OCI-LY7 (cell line): ENCODE measurements at regions not wholly inside any gene's neighbourhood (a gene's known extent, or its start where the extent isn't known, plus 50 kb on each side); places are given as distances from the start of the nearest gene placed in this dataset.

Source experiments
- BruUV-seq: library from RNA; stranded (reverse); fragments of 400-500 nt; replicated peaks from 2 replicates; lab custom pipeline; 2021; lab: Mats Ljungman, UMichigan
- CTCF ChIA-PET: fragments of 300-600 bp; sonication (Branson Sonifier 250); formaldehyde crosslinking; loops from one replicate; lab custom pipeline; 2022; ENCODE audit warnings: antibody characterized with exemption; ENCODE audit not compliant: unreplicated experiment; lab: Charles Lee
- POLR2A ChIA-PET: fragments of 300-600 bp; sonication (Branson Sonifier 250); formaldehyde crosslinking; loops from one replicate; lab custom pipeline; 2022; ENCODE audit warnings: antibody characterized with exemption; lab: Charles Lee
- DNase-seq: peaks from one replicate; pipeline ENCODE4 v3.0.0-alpha.2; 2015; ENCODE audit warnings: low spot score
- H2AFZ ChIP-seq: fragments of 200-600 bp; sonication (generic), shearing (Covaris generic); 2 replicates; pipeline ENCODE4 v1.6.1; 2014; ENCODE audit warnings: mild to moderate bottlenecking, antibody characterized with exemption, low read length, moderate library complexity
- H3K27ac ChIP-seq: fragments of 200-600 bp; sonication (generic); 2 replicates; pipeline ENCODE4 v1.5.1; 2014; ENCODE audit warnings: mixed run types, low read depth, mild to moderate bottlenecking, moderate library complexity, low read length, inconsistent platforms; ENCODE audit not compliant: poor library complexity, severe bottlenecking
- H3K36me3 ChIP-seq: fragments of 200-600 bp; sonication (generic); 2 replicates; pipeline ENCODE4 v1.6.1; 2014; ENCODE audit warnings: mild to moderate bottlenecking, antibody characterized with exemption, low read length, moderate library complexity, mixed read lengths; ENCODE audit not compliant: insufficient read depth
- H3K4me1 ChIP-seq: fragments of 200-600 bp; sonication (generic); 2 replicates; pipeline ENCODE4 v1.5.1; 2014; ENCODE audit warnings: mild to moderate bottlenecking, low read length; ENCODE audit not compliant: insufficient read depth, poor library complexity, severe bottlenecking
- H3K4me2 ChIP-seq: fragments of 200-600 bp; sonication (generic); 2 replicates; pipeline ENCODE4 v1.6.1; 2014; ENCODE audit warnings: mild to moderate bottlenecking, low read length
- H3K4me3 ChIP-seq: fragments of 200-600 bp; sonication (generic); 2 replicates; pipeline ENCODE4 v1.5.1; 2014; ENCODE audit warnings: mild to moderate bottlenecking, low read depth, low read length; ENCODE audit not compliant: poor library complexity, severe bottlenecking
- H3K79me2 ChIP-seq: fragments of 200-600 bp; sonication (generic); 2 replicates; pipeline ENCODE4 v1.6.1; 2016; ENCODE audit warnings: low read depth, mild to moderate bottlenecking, low read length, moderate library complexity, mixed read lengths; ENCODE audit not compliant: insufficient read depth
- H3K9me2 ChIP-seq: fragments of 200-600 bp; sonication (generic); 2 replicates; pipeline ENCODE4 v1.6.1; 2016; ENCODE audit warnings: mild to moderate bottlenecking, low read length, mixed read lengths; ENCODE audit not compliant: insufficient read depth
- H3K9me3 ChIP-seq: fragments of 200-600 bp; sonication (generic); 2 replicates; pipeline ENCODE4 v1.6.1; 2014; ENCODE audit warnings: mild to moderate bottlenecking, mixed run types, low read length, mixed read lengths
- H4K20me1 ChIP-seq: fragments of 200-600 bp; sonication (generic); 2 replicates; pipeline ENCODE4 v1.6.1; 2014; ENCODE audit warnings: mild to moderate bottlenecking, antibody characterized with exemption, low read length, moderate library complexity, mixed read lengths; ENCODE audit not compliant: insufficient read depth
- CTCF ChIP-seq: fragments of 200-600 bp; sonication (generic); conservative IDR thresholded peaks from 2 replicates; pipeline ENCODE4 v1.5.1; 2014; ENCODE audit warnings: mild to moderate bottlenecking, antibody characterized with exemption, low read length, moderate library complexity, mixed read lengths
- EZH2phosphoT487 ChIP-seq: fragments of 200-600 bp; sonication (generic); IDR thresholded peaks from 2 replicates; pipeline ENCODE4 v1.6.1; 2018; ENCODE audit warnings: low read depth, borderline replicate concordance, mild to moderate bottlenecking, mixed run types, antibody characterized with exemption, low read length, moderate library complexity, mixed read lengths
- intact Hi-C: fragments of 100-400 bp; cut with micrococcal nuclease; formaldehyde crosslinking; loops from one replicate; pipeline ENCODE4 v1.10.0; 2022; ENCODE audit not compliant: unreplicated experiment

DNA sequence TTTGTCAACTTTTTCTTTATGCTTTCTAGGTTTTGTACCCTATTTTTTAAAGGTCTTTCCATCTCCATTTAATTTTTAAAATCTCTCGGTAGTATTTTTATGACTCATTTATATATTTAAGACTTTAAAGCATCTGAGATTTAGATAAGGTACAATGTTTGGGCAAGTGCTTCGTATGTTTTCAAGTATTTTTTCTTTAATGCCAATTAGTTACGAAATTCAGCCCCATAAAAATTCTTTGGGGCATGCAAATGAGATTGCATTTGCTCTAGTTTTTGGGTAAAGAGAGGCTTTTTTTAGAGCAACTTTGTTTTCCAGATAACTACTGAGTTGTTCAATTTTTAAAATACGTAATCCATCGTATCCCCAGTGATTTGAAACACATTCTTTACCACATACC lies 65.3 kb upstream of the CRHR1 start:
- ChIA-PET CTCF (no interaction called here), POLR2A (no interaction called here)
- Histone ChIP-seq H3K27ac (no peak overlapping the region), H3K4me3 (no peak overlapping the region), H4K20me1 (no peaks in the 10 kb centered on the region), H3K9me3 (no peaks in the 10 kb centered on the region), H3K9me2 (no peaks in the 10 kb centered on the region), H3K4me2 (no peak overlapping the region), H3K4me1 (no peaks in the 10 kb centered on the region), H2AFZ (no peak overlapping the region), H3K36me3 (no peaks in the 10 kb centered on the region), H3K79me2 (no peaks in the 10 kb centered on the region)
- TF ChIP-seq EZH2phosphoT487 (no peak), CTCF (no peak)
- DNase-seq = no peak
- intact Hi-C loops = no loop called here
- no TSS peak for BruUV-seq

GRCh38 chr17:45719335-45720071 lies 64.6 kb upstream of the CRHR1 start:
- no peak overlapping the region for H3K27ac ChIP-seq
- H3K36me3 ChIP-seq = no peaks in the 10 kb centered on the region
- H3K9me2 ChIP-seq = no peaks in the 10 kb centered on the region
- H3K4me1 ChIP-seq = no peaks in the 10 kb centered on the region
- H3K4me3 ChIP-seq = no peak overlapping the region
- H2AFZ ChIP-seq = no peak overlapping the region
- ChIA-PET CTCF (no interaction called here), POLR2A (no interaction called here)
- intact Hi-C loops = no loop called here
- TF ChIP-seq CTCF (no peak; the same call in 1 of the 2 replicates), EZH2phosphoT487 (no peak)
- no peak for DNase-seq
- H3K4me2 ChIP-seq = no peak overlapping the region
- no peaks in the 10 kb centered on the region for H4K20me1 ChIP-seq
- H3K9me3 ChIP-seq = no peaks in the 10 kb centered on the region
- H3K79me2 ChIP-seq = no peaks in the 10 kb centered on the region
- no TSS peak for BruUV-seq

DNA sequence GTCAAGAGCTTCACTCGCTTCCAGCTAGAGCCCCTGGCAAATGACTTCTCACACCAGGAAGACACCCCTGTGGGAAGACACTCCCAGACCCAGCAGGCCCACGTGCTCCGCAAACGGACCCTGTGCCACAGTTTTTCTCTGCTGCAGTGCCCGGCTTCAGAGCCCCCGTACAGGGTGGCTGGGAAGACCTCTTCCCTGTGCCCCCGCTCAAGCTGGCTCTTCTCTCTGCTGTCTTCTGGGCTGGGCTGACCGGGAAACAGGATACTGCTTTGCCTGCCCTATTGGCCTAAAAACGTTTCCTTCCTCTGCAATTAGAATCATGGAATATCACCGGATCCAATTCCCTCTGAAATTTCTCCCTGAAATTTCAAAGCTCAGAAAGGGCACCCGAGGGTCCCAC lies 63.7 kb upstream of the CRHR1 start:
- Histone ChIP-seq H3K4me1 (no peaks in the 10 kb centered on the region), H3K79me2 (no peaks in the 10 kb centered on the region), H3K36me3 (no peaks in the 10 kb centered on the region), H2AFZ (no peak overlapping the region), H3K27ac (no peak overlapping the region), H4K20me1 (no peaks in the 10 kb centered on the region), H3K9me3 (no peaks in the 10 kb centered on the region), H3K9me2 (no peaks in the 10 kb centered on the region), H3K4me3 (no peak overlapping the region), H3K4me2 (no peak overlapping the region)
- TF ChIP-seq EZH2phosphoT487 (no peak), CTCF (no peak)
- CTCF ChIA-PET = no interaction called here
- no peak for DNase-seq
- no TSS peak for BruUV-seq
- POLR2A ChIA-PET = no interaction called here
- intact Hi-C loops = no loop called here
